WTC11 (cell line): ENCODE measurements at regions not wholly inside any gene's neighbourhood (a gene's known extent, or its start where the extent isn't known, plus 50 kb on each side); places are given as distances from the start of the nearest gene placed in this dataset.

Experiments used
- ATAC-seq: fragments of 200-7000 bp; cut with Tn5 transposase; 2 replicates; pipeline ENCODE4 v1.10.0; 2021; ENCODE audit warnings: mild to moderate bottlenecking, moderate library complexity
- CTCF ChIA-PET: fragments of 300-600 bp; sonication (Branson Sonifier 250); formaldehyde crosslinking; loops from one replicate; lab custom pipeline; 2021; ENCODE audit warnings: antibody characterized with exemption; lab: Charles Lee
- POLR2A ChIA-PET: fragments of 350-600 bp; sonication (Branson Sonifier 250); formaldehyde crosslinking; loops from one replicate; lab custom pipeline; 2021; ENCODE audit warnings: antibody characterized with exemption; lab: Charles Lee
- DNase-seq: peaks from one replicate; pipeline ENCODE4 v3.0.0; 2021; ENCODE audit warnings: low spot score
- H3K27ac Mint-ChIP-seq: 2 replicates; pipeline ENCODE4 v1.8.0; 2021; ENCODE audit warnings: mixed read lengths
- H3K27me3 Mint-ChIP-seq: 2 replicates; pipeline ENCODE4 v1.8.0; 2021; ENCODE audit warnings: low read depth, mild to moderate bottlenecking, moderate library complexity, mixed read lengths
- H3K36me3 Mint-ChIP-seq: 2 replicates; pipeline ENCODE4 v1.8.0; 2021; ENCODE audit warnings: mixed read lengths
- H3K4me1 Mint-ChIP-seq: 2 replicates; pipeline ENCODE4 v1.8.0; 2022; ENCODE audit warnings: mixed read lengths
- H3K4me3 Mint-ChIP-seq: 2 replicates; pipeline ENCODE4 v1.8.0; 2021; ENCODE audit warnings: mild to moderate bottlenecking, moderate library complexity, mixed read lengths
- H3K9me3 Mint-ChIP-seq: 2 replicates; pipeline ENCODE4 v1.8.0; 2021; ENCODE audit warnings: mixed read lengths
- CBFB ChIP-seq: sonication (generic); formaldehyde crosslinking; IDR thresholded peaks from 2 replicates; pipeline ENCODE4 v1.8.1; 2022; ENCODE audit warnings: mild to moderate bottlenecking, low read depth, missing genetic modification reagents
- CREM ChIP-seq: sonication (generic); formaldehyde crosslinking; IDR thresholded peaks from 2 replicates; pipeline ENCODE4 v1.8.1; 2022; ENCODE audit warnings: mild to moderate bottlenecking, missing genetic modification reagents, moderate library complexity
- CTCF ChIP-seq: fragments of 200-600 bp; IDR thresholded peaks from 2 replicates; pipeline ENCODE4 v1.8.0; 2022; ENCODE audit warnings: antibody characterized with exemption
- ELF4 ChIP-seq: sonication (generic); formaldehyde crosslinking; IDR thresholded peaks from 2 replicates; pipeline ENCODE4 v1.8.1; 2022; ENCODE audit warnings: low read depth, mild to moderate bottlenecking, moderate library complexity, missing genetic modification reagents
- FOXJ3 ChIP-seq: sonication (generic); formaldehyde crosslinking; IDR thresholded peaks from 2 replicates; pipeline ENCODE4 v1.9.0; 2021; ENCODE audit warnings: missing genetic modification reagents, mild to moderate bottlenecking, borderline replicate concordance
- GABPB1 ChIP-seq: sonication (generic); formaldehyde crosslinking; IDR thresholded peaks from 2 replicates; pipeline ENCODE4 v1.8.1; 2023; ENCODE audit warnings: mild to moderate bottlenecking, missing genetic modification reagents
- GTF2I ChIP-seq: fragments of 250-450 bp; sonication (Bioruptor Pico); conservative IDR thresholded peaks from 2 replicates; pipeline ENCODE4 v1.4.0; 2021; ENCODE audit warnings: mild to moderate bottlenecking
- HMGA2 ChIP-seq: fragments of 250-450 bp; sonication (Bioruptor Pico); IDR thresholded peaks from 2 replicates; pipeline ENCODE4 v1.4.0; 2021; ENCODE audit warnings: mild to moderate bottlenecking, moderate library complexity
- IRF2 ChIP-seq: sonication (generic); formaldehyde crosslinking; IDR thresholded peaks from 2 replicates; pipeline ENCODE4 v1.8.0; 2022; ENCODE audit warnings: low read depth, missing genetic modification reagents, borderline replicate concordance
- JUN ChIP-seq: sonication (generic); formaldehyde crosslinking; IDR thresholded peaks from 2 replicates; pipeline ENCODE4 v1.8.0; 2023; ENCODE audit warnings: mild to moderate bottlenecking, missing genetic modification reagents
- NFATC4 ChIP-seq: fragments of 250-450 bp; sonication (Bioruptor Pico); IDR thresholded peaks from 2 replicates; pipeline ENCODE4 v1.9.0; 2021; ENCODE audit warnings: mild to moderate bottlenecking
- NFE2L1 ChIP-seq: sonication (generic); formaldehyde crosslinking; IDR thresholded peaks from 2 replicates; pipeline ENCODE4 v1.8.1; 2023; ENCODE audit warnings: missing genetic modification reagents
- NR1H2 ChIP-seq: sonication (generic); formaldehyde crosslinking; IDR thresholded peaks from 2 replicates; pipeline ENCODE4 v1.9.0; 2021; ENCODE audit warnings: mild to moderate bottlenecking, moderate library complexity, missing genetic modification reagents
- PREB ChIP-seq: sonication (generic); formaldehyde crosslinking; IDR thresholded peaks from 2 replicates; pipeline ENCODE4 v1.8.1; 2022; ENCODE audit warnings: mild to moderate bottlenecking, missing genetic modification reagents, moderate library complexity, borderline replicate concordance
- PRRX2 ChIP-seq: fragments of 250-450 bp; sonication (Bioruptor Pico); IDR thresholded peaks from 2 replicates; pipeline ENCODE4 v1.8.0; 2021; ENCODE audit warnings: mild to moderate bottlenecking
- RELA ChIP-seq: sonication (generic); formaldehyde crosslinking; IDR thresholded peaks from 2 replicates; pipeline ENCODE4 v1.8.1; 2022; ENCODE audit warnings: missing genetic modification reagents, mild to moderate bottlenecking, borderline replicate concordance
- SMAD3 ChIP-seq: sonication (generic); formaldehyde crosslinking; IDR thresholded peaks from 2 replicates; pipeline ENCODE4 v1.8.0; 2022; ENCODE audit warnings: missing genetic modification reagents, mild to moderate bottlenecking, borderline replicate concordance
- SOX15 ChIP-seq: fragments of 250-450 bp; sonication (Bioruptor Pico); IDR thresholded peaks from 2 replicates; pipeline ENCODE4 v1.9.0; 2021; ENCODE audit warnings: mild to moderate bottlenecking
- TP53 ChIP-seq: sonication (generic); formaldehyde crosslinking; IDR thresholded peaks from 2 replicates; pipeline ENCODE4 v1.8.1; 2023; ENCODE audit warnings: mild to moderate bottlenecking, missing genetic modification reagents
- ZMAT4 ChIP-seq: fragments of 250-450 bp; sonication (Bioruptor Pico); IDR thresholded peaks from 2 replicates; pipeline ENCODE4 v1.9.0; 2021; ENCODE audit warnings: mild to moderate bottlenecking
- ZNF138 ChIP-seq: sonication (generic); formaldehyde crosslinking; conservative IDR thresholded peaks from 2 replicates; pipeline ENCODE4 v1.8.1; 2022; ENCODE audit warnings: mild to moderate bottlenecking, moderate library complexity, missing genetic modification reagents
- ZNF281 ChIP-seq: sonication (generic); formaldehyde crosslinking; IDR thresholded peaks from 2 replicates; pipeline ENCODE4 v1.8.0; 2023; ENCODE audit warnings: mild to moderate bottlenecking, missing genetic modification reagents
- ZNF671 ChIP-seq: fragments of 250-450 bp; sonication (Bioruptor Pico); IDR thresholded peaks from 2 replicates; pipeline ENCODE4 v1.8.0; 2021; ENCODE audit warnings: mild to moderate bottlenecking
- TF ChIP-seq, protein P1 (sequence below): sonication (generic); formaldehyde crosslinking; IDR thresholded peaks from 2 replicates; pipeline ENCODE4 v1.8.0; 2022; ENCODE audit warnings: mild to moderate bottlenecking, missing genetic modification reagents

DNA sequence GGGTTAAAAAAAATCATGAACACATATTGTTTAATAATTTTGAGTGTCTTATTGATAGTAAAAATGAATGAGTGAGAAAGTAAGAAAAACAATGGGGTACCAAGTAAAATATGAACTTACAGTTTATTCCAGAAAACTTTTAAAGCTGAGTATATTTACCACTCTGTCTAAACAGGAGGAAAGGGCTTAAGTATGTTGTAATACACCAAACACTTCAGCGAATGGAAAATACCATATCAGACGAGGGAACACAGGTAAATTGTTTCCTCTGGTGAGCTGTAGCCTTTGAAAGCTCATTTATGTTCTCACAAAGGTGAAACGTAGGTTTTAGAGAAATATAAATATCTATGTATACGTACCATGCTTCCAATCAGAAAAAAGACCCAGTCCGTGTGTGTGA is 1209.6 kb upstream of the ZEB2 start:
- Mint-ChIP-seq H3K27me3 (no peaks in the 10 kb centered on the region), H3K36me3 (no peaks in the 10 kb centered on the region), H3K4me1 (no peaks in the 10 kb centered on the region), H3K9me3 (peaks cover 7% of the 10 kb centered on the region; the same call in 1 of the 2 replicates), H3K4me3 (no peak overlapping the region), H3K27ac (no peak overlapping the region)
- TF ChIP-seq ZNF671 (CRISPR knock-in tag) (no peak), ZNF138 (CRISPR knock-in tag) (no peak), NR1H2 (CRISPR knock-in tag) (no peak), PRRX2 (CRISPR knock-in tag) (no peak), CREM (CRISPR knock-in tag) (no peak), JUN (CRISPR knock-in tag) (no peak), NFE2L1 (CRISPR knock-in tag) (no peak), PREB (CRISPR knock-in tag) (no peak), CBFB (no peak), SOX15 (no peak)
- TF ChIP-seq, protein P1, sequence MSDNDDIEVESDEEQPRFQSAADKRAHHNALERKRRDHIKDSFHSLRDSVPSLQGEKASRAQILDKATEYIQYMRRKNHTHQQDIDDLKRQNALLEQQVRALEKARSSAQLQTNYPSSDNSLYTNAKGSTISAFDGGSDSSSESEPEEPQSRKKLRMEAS (CRISPR knock-in tag) = no peak
- DNase-seq (no peak), ATAC-seq (no peak)
- ChIA-PET CTCF (no interaction called here), POLR2A (no interaction called here)

GRCh38 chr2:145728511-145728910 is 1208.6 kb upstream of the ZEB2 start:
- Mint-ChIP-seq H3K9me3 (peaks cover 7% of the 10 kb centered on the region; the same call in 1 of the 2 replicates), H3K4me3 (no peak overlapping the region), H3K36me3 (no peaks in the 10 kb centered on the region), H3K4me1 (no peaks in the 10 kb centered on the region), H3K27ac (no peak overlapping the region), H3K27me3 (no peaks in the 10 kb centered on the region)
- no peak for TF ChIP-seq IRF2 (CRISPR knock-in tag)
- TF ChIP-seq ELF4 (CRISPR knock-in tag) = no peak
- no peak for TF ChIP-seq NFATC4 (CRISPR knock-in tag)
- TF ChIP-seq RELA (CRISPR knock-in tag) = no peak
- TF ChIP-seq PREB (CRISPR knock-in tag) = no peak
- TF ChIP-seq ZNF281 (CRISPR knock-in tag) = no peak
- no peak for TF ChIP-seq HMGA2 (CRISPR knock-in tag)
- TF ChIP-seq FOXJ3 (CRISPR knock-in tag) = no peak
- no peak for TF ChIP-seq TP53
- TF ChIP-seq ZMAT4 (CRISPR knock-in tag) = no peak
- no peak for TF ChIP-seq ZNF138 (CRISPR knock-in tag)
- TF ChIP-seq GTF2I (CRISPR knock-in tag) = no peak
- no peak for TF ChIP-seq GABPB1 (CRISPR knock-in tag)
- TF ChIP-seq SMAD3 = no peak
- no peak for TF ChIP-seq CTCF
- DNase-seq (no peak), ATAC-seq (no peak)
- CTCF ChIA-PET = no interaction called here
- POLR2A ChIA-PET = no interaction called here
